NCI-H128 (cell line): ENCODE measurements at regions not wholly inside any gene's neighbourhood (a gene's known extent, or its start where the extent isn't known, plus 50 kb on each side); places are given as distances from the start of the nearest gene placed in this dataset.
"Not testable (repeated sequence)": the region's sequence is repeated elsewhere in the genome, so short reads cannot be mapped to it uniquely, and the experiment has no call there.

Source experiments
- DNase-seq: peaks from one replicate; lab custom pipeline; 2025; ENCODE audit not compliant: unreplicated experiment; lab: John Stamatoyannopoulos, UW

DNA sequence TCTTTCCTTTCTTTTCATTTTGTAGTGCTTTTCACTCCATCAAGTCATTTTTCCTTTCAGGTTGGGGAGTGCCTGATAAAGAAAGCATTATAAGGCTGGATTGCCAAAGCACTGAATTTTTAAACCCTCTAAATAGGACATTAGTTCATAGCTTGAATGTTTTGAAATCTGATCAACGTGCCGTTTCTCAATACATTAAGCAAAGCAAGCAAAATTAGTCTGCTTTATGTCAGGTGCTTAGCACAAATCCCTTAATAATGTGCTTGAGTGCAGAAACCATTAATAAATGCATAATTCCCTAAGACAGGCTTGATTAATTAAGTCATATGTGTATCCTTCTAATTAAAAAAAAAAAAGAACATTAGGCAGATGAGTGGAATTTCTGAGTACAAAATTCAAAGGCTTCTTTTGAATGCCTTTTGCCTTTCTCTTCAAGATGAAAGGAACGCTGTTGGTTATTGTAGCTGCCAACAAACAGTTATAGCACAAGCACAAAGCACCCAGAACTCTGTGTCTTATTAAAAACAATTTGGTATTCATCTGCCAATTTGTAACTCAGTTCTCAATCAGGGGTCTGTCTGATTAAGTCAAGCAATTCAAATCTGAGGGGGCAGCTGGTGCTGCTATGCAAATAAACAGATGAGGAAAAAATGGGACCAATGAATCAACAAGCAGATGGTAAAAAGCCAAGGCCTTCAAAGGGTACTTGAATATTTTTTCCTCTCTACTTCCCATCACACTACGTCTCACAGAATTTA is 233.7 kb downstream of the TLE1 start:
- no peak for DNase-seq

DNA sequence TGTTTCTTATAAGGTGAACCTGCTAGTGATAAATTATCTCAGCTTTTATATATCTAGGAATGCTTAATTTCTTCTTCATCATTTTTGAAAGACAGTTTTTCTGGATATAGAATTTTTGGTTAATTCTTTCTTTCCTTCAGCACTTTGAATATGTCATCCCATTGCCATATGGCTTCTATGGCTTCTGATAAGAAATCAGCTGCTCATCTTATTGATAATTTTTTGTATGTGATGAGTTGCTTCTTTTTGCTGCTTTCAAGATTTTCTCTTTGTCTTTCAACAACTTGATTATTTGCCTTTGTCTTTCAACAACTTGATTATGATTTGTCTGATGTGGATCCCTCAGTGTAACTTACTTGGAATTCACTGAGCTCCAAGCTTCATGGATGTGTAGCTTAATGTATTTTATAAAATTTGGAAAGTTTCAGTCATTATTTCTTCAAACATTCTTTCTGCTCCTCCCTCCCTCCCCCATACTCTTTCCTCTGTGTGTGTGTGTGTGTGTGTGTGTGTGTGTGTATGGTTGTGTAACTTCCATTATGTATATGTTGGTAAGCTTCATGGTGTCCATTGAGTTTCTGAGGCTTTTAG is 243.9 kb downstream of the TLE1 start:
- no peak for DNase-seq

DNA sequence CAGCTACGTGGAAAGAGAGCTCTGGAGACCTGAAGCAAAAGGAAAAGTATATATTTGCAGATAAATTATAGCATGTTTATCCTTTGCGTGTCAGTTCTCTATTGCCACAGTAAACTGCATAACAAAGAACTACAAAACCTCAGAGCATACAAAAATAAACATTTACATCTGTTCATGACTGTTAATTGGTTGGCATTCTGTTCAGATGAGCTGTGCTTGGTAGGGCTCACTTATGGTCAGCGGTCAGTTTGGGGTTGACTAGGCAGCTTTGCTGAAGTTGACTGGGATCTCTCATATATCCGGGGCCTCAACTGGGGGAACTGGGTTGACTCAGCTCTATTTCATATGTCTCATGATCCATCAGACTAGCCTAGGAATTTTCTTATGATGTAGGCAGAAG is 257.7 kb downstream of the TLE1 start:
- DNase-seq = no peak

DNA sequence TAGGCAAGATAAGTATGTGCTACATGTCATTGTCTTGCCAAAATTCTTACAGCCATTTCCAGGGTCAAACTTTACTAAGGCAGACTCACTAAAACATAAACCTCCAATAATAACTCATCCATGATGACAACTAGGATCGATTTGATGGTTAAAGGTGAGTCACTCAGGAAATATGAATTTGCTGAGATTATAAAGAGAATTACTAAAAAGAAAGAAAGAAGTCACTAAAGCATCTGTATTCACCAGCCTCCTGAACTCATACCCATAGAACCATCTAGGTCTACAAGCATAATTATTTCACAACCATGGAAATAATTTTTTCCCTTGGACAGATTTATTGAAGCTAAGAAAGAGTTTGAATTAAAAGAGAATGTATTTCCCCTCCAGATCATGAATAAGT is 258.6 kb downstream of the TLE1 start:
- DNase-seq = no peak

GRCh38 chr9:81427870-81428269 is 261.5 kb downstream of the TLE1 start:
- no peak for DNase-seq

DNA sequence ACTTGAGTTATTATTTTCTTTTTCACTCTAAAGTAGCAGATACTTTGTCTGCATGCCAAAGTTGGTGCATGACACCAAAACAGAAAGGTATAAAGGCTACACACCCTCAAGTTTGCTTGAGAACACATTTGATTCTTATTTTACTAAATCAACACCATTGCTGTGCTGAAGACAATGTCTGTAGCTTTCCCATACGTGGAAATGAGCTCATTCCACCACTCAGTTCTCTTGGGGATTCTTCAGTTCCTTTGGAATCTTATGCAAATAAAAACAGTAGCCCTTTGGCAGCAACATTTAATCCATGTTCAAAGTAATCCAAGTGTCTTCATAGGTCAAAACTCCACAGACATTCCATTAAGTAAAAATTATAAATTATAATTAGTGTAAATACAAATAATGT is 264.9 kb downstream of the TLE1 start:
- DNase-seq = no peak

- DNase-seq = no peak
Observed at GRCh38 chr9:81423589-81424326, 265.6 kb downstream of the TLE1 start.

DNA sequence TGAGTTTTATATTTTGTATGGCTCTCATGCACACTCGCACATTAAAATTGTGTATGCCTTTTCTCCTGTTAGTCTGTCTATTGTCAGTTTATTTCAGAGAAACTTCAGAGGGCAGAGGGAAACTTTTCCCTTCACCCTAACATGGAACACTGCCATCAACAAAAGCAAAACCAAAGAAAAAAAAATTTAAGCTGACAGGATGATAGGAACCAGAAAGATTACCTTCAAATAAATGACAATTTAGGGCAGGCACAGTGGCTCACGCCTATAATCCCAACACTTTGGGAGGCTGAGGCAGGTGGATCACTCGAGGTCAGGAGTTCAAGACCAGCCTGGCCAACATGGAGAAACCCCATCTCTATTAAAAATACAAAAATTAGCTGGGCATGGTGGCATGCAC is 268.3 kb downstream of the TLE1 start:
- not testable (repeated sequence) for DNase-seq

DNA sequence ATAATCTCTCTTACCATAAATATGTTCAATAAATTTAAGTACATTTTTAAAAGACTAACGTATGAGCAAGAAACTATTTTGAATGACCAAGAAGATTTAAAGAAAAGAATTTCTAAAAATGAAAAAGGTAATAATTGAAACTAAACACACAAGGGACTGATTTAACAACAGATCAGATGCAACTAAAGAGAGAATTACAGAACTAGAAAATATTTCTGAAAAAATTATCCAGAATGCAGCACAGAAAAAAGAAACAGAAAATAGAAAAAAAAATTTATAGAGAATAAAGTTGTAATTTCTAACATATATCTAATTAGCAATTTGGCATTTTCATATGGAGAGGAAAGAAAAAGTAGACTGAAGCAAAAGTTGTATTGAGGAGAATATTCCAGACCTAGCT is 269.3 kb downstream of the TLE1 start:
- no peak for DNase-seq

GRCh38 chr9:81417941-81418340 is 271.4 kb downstream of the TLE1 start:
- DNase-seq = no peak

- no peak for DNase-seq
Observed at GRCh38 chr9:81417299-81417675, 272.1 kb downstream of the TLE1 start.

DNA sequence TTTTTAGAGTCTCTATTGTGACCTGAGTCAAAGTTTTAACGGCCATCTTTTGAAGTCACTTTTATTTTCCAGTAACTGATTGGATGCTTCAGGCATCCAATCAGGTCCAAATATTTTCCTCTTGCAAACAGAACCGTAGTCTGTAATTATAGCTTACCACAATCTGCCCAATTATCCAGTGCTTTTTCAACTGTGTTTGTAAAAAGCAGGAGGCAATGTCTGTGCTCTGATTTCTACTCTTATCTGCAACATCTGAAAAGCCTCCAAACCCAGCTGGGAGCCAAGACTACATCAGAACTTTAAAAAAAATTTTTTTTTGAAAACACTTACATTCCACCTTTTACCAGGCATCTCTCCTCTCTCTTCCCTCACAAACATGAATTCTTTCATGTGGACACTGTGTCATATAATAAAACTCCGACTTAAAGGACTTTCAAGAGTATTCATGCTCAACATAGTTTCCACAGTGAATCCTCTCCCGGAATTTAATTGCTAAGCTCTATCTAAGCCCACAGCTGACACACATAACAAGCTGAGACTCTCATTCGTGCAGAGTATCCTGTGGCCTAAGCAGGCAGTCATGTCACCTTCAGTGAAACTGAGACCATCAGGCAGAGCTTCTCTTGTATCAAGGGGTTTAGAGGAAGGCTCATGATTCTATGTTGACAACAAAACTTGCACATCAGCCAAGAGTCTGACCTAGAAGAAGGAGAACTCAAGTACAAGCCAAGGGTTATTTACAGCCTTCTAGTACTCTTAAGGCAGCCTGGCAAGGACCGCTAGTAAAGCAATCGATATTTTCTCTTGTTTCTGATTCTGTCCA is 272.7 kb downstream of the TLE1 start:
- no peak for DNase-seq

GRCh38 chr9:81414836-81415235 is 274.5 kb downstream of the TLE1 start:
- no peak for DNase-seq

GRCh38 chr9:81411961-81412360 is 277.4 kb downstream of the TLE1 start:
- DNase-seq = no peak

- DNase-seq = no peak
Observed at GRCh38 chr9:81410201-81410600, 279.1 kb downstream of the TLE1 start.

GRCh38 chr9:81408951-81409350 is 280.4 kb downstream of the TLE1 start:
- DNase-seq = no peak

DNA sequence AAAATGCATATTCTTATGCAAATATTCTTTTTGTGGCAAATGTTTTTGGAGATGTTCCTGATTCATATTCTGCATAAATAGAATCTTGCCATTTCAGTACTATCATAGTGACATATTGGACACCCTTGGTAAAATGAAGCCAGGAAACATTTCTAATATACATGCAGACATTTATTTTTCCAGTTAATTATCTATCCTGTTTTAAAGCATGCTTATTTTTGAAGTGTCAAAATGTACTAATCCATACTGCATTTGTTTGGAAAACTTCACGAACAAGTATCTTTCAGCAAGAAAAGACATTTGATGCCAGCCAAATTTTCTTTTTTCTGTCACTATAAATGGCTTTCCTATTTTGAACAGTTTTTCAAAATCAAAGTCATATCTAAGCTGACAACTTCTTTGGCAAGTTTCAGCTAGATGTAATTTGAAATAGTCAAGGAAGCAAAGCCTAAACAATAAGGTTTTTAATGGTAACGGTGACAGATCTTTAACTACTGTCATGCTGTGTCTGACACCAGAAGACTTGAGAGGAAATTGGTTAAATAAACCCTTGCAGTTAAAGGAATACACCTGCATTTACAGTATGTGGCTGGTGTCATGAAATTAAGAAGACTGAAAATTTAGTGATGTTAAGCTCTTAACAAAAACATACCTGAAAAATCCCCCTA is 284.3 kb downstream of the TLE1 start:
- DNase-seq = no peak

- DNase-seq = no peak
Observed at GRCh38 chr9:81397481-81398381, 291.6 kb downstream of the TLE1 start.

DNA sequence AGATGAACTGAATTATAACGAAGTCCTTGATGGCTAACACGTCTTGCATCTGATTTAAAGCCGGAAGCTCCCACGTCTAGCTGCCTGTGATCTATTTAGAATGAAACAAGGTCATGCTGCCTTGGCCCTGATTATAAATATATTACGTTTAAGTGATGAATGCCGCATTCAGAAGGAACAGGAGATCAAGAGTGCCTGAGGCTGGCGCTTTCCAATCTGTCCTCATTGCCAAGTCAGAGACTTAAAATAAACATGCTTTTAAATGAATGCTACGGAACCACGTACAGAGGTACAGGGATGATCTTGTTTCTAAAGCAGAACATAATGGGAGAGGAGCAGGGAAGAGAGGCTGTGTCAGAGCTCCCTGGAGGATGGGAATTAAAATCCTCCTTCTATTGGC is 292.8 kb downstream of the TLE1 start:
- no peak for DNase-seq

- no peak for DNase-seq
Observed at GRCh38 chr9:81395676-81396054, 293.7 kb downstream of the TLE1 start.
